ENCODE measurements at regions not wholly inside any gene's neighbourhood (a gene's known extent, or its start where the extent isn't known, plus 50 kb on each side); places are given as distances from the start of the nearest gene placed in this dataset.

GRCh38 chr14:42224053-42224888, 617.6 kb downstream of the LRFN5 start:
- DNase-seq (ENCODE audit: low spot score): peak; percentile 29

- DNase-seq (ENCODE audit: low spot score): peak; percentile 6
Measured at GRCh38 chr14:42222924-42223471, 616.3 kb downstream of the LRFN5 start.

- DNase-seq (ENCODE audit: low spot score): peak; percentile 24
Measured at GRCh38 chr14:42214981-42215491, 608.4 kb downstream of the LRFN5 start.

- no peak for DNase-seq (ENCODE audit: low spot score)
Measured at GRCh38 chr14:42200957-42201356, 594.3 kb downstream of the LRFN5 start.

- DNase-seq (ENCODE audit: low spot score): no peak
Measured at GRCh38 chr14:42198010-42198409, 591.3 kb downstream of the LRFN5 start.

GRCh38 chr14:42192738-42193653, 586.3 kb downstream of the LRFN5 start:
- peak; percentile 14 for DNase-seq (ENCODE audit: low spot score)

GRCh38 chr14:42190744-42191143, 584.1 kb downstream of the LRFN5 start:
- no peak for DNase-seq (ENCODE audit: low spot score)

- no peak for DNase-seq (ENCODE audit: low spot score)
Measured at GRCh38 chr14:42187846-42188245, 581.2 kb downstream of the LRFN5 start.

- DNase-seq (ENCODE audit: low spot score): no peak
Measured at GRCh38 chr14:42185718-42186117, 579.0 kb downstream of the LRFN5 start.

GRCh38 chr14:42174357-42174756, 567.7 kb downstream of the LRFN5 start:
- DNase-seq (ENCODE audit: low spot score): no peak

- DNase-seq (ENCODE audit: low spot score): no peak
Measured at GRCh38 chr14:42173206-42173605, 566.5 kb downstream of the LRFN5 start.

GRCh38 chr14:42172304-42172703, 565.6 kb downstream of the LRFN5 start:
- no peak for DNase-seq (ENCODE audit: low spot score)

- no peak for DNase-seq (ENCODE audit: low spot score)
Measured at GRCh38 chr14:42163136-42163535, 556.5 kb downstream of the LRFN5 start.

GRCh38 chr14:42159138-42159537, 552.5 kb downstream of the LRFN5 start:
- DNase-seq (ENCODE audit: low spot score): no peak

GRCh38 chr14:42149609-42150261, 543.1 kb downstream of the LRFN5 start:
- DNase-seq (ENCODE audit: low spot score): no peak

GRCh38 chr14:42145766-42146165, 539.1 kb downstream of the LRFN5 start:
- no peak for DNase-seq (ENCODE audit: low spot score)

GRCh38 chr14:42143114-42143513, 536.4 kb downstream of the LRFN5 start:
- no peak for DNase-seq (ENCODE audit: low spot score)

- no peak for DNase-seq (ENCODE audit: low spot score)
Measured at GRCh38 chr14:42141328-42141727, 534.7 kb downstream of the LRFN5 start.

GRCh38 chr14:42140831-42141279, 534.2 kb downstream of the LRFN5 start:
- DNase-seq (ENCODE audit: low spot score): peak; percentile 8

GRCh38 chr14:42140001-42140400, 533.3 kb downstream of the LRFN5 start:
- DNase-seq (ENCODE audit: low spot score): peak; percentile 4

GRCh38 chr14:42138406-42138805, 531.7 kb downstream of the LRFN5 start:
- no peak for DNase-seq (ENCODE audit: low spot score)

GRCh38 chr14:42130815-42131214, 524.1 kb downstream of the LRFN5 start:
- DNase-seq (ENCODE audit: low spot score): no peak

All from hepatic stellate cell (primary cell).